ENCODE measurements at regions not wholly inside any gene's neighbourhood (a gene's known extent, or its start where the extent isn't known, plus 50 kb on each side); places are given as distances from the start of the nearest gene placed in this dataset.
"Not testable (repeated sequence)": the region's sequence is repeated elsewhere in the genome, so short reads cannot be mapped to it uniquely, and the experiment has no call there.

DNA sequence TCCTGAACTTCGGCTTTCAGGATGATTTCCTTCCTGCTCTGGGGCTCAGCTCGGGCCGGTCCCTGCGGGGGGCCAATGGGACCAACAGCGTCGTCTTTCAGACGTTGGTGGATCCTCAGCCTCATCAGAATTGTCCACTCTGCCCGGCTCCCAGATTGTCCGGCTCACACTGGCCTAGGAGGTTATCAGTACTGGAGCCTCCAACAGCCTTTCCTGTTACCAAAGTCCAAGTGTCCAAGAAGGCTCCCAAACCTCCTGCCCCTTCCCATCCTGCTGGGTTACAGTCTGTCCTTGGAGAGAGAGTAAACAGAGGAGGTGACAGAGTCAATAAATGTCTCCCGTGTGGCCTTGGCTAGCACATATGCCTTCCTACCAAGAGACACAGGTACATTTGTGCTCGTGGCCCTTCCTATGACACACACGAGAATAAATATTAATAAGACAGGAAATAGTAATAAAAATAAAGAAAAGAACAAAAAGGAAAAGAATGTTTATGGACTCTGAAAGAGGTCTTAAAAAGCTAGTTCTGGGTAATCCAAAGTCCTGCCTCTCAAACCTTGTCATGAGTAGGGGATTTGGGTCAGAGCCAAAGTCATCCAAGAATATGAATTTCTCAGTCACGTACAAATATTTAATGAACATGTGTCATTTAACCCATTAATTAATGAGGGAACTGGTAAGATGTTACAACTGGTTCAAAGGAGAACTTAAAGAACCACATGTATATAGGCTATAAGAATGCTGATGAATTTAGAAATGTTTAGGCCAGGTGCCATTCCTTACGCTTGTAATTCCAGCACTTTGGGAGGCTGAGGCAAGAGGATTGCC is 80.8 kb upstream of the SLC2A1 start:
- no peak for DNase-seq

DNA sequence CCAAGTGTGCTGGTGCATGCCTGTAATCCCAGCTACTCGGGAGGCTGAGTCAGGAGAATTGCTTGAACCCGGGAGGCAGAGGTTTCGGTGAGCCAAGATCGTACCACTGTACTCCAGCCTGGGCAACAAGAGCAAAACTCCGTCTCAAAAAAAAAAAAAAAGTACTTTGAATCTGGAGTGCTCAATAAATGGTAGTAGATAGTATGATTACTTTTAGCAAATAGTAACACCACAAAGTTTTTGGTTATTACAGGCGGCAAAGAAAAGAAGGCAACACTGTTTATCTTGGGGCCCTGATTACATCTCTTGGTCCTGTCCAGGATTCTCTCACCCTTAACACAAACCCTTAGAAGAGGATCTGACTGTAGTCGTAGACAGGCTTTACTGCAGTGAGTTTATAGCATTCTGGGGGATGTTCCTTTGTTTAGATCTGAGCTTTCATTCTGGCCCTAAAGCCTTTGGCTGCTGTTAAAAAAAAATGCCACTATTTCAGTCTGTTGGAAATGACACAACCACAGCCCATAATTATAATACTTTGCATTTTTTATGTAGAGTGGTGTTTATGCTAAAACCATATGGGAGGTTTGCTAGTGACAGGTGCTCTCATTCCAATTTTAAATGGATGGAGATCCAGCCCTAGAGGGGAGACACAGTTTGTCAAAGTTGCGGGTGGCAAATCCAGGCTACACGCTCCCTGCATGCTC is 79.7 kb upstream of the SLC2A1 start:
- no peak for DNase-seq

DNA sequence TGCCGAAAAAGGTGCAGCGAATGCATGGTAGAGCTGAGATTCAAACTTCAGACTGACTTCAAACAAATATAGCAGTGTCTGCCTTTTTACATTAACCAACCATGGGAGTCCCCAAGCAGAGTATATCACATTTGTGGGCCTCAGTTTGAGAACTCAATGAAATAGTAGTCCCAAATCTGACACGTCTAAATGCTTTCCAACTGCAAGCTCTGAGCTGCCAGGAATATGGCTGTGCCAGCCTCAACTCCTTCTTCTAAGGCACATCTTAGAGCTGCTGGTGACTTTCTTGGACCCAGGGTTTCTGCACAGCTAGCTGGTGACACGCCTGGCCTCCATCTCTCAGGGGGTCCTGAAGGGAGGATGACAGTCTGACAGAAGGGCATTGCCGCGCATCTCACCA is 78.8 kb upstream of the SLC2A1 start:
- no peak for DNase-seq

DNA sequence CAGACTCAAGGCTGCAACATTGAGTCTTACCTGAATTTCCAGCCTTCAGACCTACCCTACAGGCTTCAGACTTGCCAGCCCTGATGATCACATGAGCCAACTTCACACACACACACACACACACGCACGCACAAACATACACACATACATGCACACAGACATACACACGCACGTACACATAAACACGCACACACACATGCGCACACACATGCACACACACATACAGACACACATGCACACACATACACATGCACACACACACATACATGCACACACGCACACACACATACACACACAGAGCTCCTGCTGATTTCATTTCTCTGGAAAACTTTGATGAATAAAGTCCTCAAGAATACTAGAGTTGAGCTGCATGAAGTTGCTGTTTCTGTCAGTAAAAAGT is 78.3 kb upstream of the SLC2A1 start:
- DNase-seq, result no peak

DNA sequence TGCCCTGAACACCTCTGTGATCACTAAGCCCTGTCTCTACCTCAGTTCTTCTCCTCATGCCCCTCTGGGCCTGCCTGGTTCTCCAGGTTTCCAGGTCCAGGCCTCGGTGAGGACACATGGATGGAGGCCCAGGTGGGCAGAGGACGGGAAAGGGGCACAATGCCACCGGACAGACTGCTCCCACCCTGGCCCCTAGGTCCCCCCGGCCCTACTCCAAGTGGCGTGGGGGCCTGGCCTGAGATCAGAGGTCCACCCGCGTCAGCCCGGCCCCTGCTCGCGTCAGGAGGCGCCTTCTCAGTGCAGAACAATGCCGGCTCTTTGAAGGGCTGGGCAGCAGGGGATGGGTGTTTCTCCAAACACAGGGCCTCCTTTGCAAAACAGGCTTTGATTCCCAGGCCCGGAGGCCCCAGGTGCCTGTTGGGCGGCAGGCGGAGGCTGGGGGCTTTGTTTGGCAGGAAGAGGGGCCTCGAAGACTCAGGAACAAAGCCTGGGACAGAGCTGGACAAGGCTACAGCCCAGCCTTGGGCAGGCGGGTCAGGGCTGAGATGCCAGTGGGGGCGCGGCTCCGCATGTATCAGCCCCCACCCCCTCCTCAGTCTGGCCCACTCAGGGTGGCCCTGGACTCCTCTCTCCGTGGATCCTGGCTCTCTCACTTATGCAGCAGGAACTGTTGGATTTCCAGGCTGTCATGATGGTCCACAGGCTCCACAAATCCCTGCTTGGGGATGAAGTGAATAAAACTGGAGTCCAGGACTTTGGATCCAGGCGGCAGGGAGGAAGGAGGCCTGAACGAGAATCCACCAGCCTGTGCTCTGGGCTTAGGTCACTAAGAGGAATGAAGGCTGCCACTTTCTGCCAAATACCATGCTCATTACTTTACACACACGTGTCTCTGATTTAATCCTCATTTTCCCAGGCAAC is 77.4 kb upstream of the SLC2A1 start:
- no peak for DNase-seq

DNA sequence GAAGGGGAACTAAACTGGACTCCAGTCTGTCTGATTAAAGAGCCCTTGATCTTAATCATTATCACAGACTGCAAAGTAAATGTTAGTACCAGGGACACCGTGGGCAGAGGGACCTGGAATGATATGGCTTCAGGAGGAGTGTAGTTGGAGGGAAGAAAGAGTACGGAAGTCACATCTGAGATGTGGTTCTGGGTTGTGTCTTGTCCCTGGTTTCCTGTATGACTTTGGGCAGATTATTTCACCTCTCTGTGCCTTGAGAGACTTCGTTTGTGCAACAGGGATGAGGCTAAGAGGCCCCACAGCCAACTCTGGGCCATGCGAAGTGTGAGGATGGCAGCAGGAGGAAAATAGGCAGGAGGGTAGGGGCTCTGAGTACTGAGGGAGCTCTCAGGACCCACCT is 76.1 kb upstream of the SLC2A1 start:
- no peak for DNase-seq

DNA sequence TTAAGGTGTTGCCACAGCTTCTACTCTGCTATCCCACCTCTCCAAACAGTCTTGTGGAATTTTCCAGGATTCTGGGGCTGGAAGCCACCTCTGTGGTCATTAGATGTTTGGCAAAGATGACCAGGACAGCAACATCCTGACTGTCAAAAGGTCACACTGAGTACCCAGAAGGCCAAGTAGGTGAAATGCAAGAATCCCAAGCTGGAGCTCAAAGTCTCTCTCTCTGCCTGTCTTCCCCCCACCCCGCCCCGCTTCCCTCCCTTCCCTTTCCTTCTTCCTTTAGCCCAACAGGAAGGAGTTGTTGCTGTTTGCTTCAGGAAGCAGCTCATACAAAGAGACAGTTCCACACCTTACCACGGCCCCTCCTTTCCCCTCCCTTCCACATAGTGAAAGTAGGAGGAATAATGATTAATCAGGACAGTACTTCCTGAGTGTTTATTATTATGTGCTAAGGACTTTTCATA is 75.6 kb upstream of the SLC2A1 start:
- no peak for DNase-seq

DNA sequence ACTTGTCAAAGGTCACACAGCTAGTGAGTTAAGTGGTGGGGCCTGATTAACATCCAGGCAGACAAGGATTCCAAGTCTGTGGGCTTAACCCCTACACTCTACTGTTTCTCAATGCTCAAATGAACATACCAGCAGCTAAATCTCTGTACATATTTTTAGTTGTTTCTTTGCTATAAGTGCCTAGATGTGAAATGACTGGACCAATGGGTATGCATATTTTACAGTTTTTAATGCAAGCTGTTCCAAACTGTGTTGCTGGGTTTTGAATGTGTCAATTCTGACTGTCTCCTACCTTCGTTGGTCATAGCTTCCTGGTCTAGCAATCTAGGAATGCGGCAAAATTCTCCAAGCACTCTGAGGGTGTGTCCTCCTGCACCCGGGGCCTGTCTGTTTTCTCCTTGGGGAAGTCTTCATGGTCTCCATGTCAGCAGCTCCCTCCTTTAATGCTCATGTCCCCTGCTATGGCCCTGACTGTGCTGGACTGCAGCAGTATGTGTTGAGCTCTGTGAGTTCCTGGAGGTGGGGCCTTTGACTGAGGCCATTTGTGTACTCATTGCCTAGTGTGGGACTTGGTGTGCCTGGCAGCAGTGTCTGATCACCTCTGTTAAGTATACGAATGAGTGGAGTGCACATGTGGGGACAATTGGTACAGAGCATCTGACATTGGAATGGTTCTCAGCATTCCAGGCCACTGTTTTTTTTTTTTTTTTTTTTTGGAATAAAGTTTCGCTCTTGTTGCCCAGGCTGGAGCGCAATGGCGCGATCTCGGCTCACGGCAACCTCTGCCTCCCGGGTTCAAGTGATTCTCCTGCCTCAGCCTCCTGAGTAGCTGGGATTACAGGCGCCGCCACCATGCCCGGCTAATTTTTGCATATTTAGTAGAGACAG is 72.9 kb upstream of the SLC2A1 start:
- no peak for DNase-seq

DNA sequence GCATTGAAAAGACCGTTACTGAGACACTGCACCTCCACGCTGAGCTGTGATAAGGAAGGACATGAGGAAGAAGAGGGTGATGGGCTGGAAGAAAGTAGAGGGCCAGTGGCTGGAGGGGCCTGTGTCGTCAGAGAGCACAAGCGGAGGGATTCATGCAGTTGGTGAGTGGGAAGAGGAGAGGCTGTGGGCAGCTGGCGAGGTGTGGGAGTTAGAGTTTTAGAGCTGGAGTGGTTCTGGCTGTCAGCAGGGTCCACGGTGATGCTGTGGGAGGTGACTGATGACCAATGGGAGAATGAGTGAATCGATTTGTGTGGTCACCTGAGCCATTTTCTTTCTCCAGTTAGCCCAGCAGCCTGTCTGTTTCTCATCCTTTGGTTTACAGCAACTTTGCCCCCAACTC is 66.2 kb upstream of the SLC2A1 start:
- DNase-seq, result no peak

DNA sequence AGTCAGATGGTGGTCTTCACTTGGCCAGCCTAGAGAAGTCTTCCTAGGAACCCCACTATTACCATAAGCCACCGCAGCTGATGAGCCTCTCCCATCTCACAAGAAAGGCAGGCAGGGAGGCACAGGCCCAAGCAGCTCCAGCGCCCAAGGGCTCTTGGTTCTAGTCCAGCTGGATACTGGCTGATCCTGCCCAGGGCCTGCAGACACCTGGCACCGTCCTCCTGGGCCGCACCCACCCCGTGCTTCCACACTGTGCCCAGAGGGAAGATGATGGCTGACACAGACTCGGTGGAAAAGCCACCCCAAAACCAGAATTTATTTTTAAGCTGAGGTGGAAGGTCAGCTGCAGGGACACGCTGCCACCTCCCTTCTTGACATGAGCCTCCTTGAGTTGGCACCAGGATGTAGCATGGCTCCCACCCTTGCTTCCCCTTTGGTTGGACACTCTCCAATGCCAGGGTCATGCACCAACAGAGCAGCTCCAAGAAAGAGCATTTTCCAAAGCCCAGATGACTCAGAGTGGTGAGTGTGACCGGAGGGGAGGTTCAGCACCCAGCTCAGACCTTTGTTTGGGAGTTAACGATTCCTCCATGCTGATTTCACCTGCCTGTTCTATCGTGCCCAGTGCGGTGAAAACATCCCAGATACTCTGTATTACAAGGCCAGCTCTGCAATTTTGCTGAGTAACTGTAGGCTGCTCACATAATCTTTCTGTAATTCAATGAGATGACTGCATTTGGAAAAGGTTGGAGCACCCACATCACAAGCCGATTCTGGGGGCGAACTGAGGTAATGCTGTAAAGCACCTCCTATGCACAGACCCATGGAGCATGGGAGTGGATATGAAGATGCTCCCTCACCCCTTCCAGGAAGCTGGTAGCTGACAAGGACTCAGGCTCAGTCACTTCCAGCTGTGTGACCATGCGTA is 63.1 kb upstream of the SLC2A1 start:
- no peak for DNase-seq

DNA sequence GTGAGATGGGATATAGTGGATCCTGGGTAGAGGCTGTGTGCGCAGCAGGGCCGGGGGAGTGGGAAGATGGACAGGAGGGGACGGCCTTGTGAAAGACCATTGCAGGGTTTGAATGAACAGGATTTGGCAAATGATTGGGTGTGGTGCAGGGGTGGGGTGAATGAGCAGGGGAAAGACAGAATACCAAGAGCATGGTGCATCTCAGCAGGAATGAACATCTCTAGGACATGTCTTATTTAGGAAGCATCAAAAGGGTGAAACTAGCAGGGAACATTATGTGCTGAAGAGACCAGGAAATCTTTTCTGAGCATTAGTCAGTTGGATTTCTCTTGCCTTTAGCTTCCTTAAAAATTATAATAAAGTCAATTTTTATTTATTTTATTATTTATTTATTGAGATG is 60.6 kb upstream of the SLC2A1 start:
- no peak for DNase-seq

DNA sequence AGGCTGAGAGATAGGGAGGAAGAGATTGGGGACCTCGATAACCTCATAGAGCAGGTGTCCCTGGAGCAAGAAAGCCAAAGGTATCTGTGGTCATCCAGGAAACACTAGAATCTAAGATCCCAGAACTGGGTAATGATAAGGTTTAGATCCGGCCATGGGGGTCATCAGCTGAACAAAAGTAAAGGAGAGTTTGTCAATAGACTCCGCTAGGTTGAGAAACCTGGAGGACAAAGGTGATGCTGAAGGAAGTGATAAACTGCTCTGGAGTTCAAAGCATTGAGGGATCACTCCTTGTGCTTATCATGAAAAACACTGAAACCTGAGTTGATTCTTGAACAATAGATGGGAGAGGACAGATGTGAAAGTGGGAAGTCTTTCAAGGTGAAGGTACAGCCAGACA is 59.5 kb upstream of the SLC2A1 start:
- no peak for DNase-seq

DNA sequence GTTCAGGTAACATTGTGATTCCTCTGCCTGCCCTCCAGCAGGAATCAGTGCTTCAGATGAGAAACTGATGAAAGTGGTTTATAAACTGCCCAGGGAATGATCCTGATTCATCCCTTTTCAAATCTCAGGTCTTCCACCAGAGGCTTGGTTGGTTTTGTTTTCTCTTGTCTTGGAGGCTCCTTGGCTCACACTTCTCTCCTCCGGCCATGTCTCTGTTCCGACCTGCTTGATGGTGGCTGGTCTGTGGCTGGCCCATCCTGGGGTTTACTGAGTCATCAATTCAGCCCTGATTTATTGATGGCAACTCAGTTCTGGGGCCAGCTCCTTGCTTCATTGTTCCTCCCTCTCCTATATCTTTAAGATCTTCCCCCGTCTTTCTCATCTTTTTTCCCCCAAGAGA is 56.6 kb upstream of the SLC2A1 start:
- DNase-seq, result no peak

DNA sequence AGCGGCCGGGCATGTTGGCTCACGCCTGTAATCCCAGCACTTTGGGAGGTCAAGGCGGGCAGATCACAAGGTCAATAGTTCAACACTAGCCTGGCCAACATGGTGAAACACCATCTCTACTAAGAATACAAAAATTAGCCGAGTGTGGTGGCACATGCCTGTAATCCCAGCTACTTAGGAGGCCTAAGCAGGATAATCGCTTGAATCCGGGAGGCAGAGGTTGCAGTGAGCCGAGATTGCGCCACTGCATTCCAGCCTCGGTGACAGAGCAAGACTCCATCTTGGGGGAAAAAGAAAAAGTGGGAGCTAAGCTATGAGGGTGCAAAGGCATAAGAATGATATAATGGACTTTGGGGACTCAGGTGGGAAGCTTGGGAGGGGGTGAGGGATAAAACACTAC is 55.9 kb upstream of the SLC2A1 start:
- DNase-seq, result not testable (repeated sequence)

DNA sequence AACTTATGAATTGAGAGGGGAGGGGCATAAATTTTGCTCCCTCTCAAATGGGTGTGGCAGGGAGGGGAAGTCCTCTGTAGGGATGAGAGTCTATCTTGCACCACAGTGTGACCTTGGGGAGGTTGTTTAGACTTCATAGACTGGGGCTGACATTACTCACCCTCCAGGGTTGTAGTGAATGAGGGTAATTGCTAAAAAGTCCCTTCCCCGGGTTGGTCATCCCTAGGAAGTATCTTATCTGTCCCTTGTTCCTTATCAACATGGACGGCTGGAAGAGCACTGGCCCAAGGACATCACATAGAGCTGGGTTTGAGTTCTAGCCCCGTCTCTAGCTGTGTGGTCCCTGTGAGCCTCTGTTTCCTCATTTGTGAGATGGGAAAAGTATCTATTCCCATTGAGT is 52.4 kb upstream of the SLC2A1 start:
- no peak for DNase-seq

DNA sequence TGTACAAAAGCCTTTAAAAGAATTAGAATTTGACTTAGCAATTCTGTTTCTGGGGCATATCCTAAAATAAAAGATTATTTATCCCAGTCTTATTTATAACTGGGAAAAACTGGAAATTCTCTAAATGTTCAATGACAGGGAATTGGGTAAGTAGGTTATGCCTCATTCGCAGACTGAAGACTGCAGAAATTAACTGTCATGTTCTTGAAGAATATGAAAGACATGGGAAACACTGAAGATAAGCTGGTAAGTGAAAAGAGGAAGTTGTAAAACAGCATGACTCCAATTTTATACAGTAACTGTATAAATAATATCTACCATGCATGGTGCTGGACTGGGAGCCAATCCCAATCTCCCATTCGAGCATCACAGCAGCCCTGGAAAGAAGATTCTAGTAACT is 50.6 kb upstream of the SLC2A1 start:
- DNase-seq, result peak; percentile 15

DNA sequence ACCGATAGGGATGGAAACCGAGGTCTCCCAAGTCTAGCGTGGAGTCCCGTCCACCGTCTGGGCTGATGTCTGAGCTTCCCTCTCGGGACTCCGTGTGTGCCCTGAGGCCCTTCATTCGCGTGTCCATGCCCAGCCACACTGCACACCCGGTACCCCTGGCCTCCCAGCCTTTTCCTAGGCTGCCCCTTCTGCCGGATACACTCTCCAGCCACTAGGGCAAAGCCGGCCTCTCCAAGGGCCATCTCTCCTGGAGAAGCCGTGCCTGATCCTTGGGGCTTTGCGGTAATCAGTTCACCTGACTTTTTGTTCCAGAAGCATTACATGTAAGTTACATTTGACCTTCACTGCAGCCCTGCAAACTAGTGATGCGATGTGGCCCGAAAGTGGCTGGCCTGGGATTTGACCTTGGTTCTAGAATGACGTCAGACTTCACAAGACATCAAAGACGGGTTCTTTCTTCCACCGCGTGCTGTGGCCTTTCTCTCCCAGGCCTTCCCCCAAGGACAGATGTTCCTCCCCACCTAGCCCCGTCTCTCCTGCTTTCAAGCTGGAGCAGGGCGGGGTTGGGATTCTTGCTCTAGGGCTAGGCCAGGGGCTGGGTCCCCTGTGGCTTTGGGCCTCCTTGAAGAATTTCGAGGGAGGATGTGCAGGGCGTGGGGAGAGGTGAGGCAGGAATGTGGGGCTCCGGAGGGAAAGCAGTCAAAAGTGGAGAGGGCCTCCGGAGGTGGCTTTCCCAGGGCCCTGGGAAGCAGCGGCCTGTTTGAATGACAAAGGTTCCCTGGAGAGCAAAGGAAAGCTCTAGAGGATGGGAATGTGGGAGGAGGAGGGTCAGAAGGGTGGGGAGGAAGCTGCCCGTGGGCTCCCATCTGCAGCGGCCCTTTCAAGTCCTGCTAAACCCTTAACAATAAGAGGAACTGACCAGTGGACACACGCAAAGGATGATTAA is 49.7 kb upstream of the SLC2A1 start:
- DNase-seq, result no peak

All from GDM1 (cell line).